Endothelial cell of umbilical vein (primary cell): ENCODE measurements at regions not wholly inside any gene's neighbourhood (a gene's known extent, or its start where the extent isn't known, plus 50 kb on each side); places are given as distances from the start of the nearest gene placed in this dataset.

Source experiments
- BruUV-seq: library from RNA; stranded (reverse); fragments of 400-500 nt; replicated peaks from 2 replicates; lab custom pipeline; 2021; lab: Mats Ljungman, UMichigan
- CTCF ChIA-PET: fragments of 300-600, 350-600 bp; sonication (Branson Sonifier 250); formaldehyde crosslinking; loops from one replicate; lab custom pipeline; 2021; ENCODE audit warnings: antibody characterized with exemption, inconsistent platforms; lab: Charles Lee
- POLR2A ChIA-PET: fragments of 300-600, 350-600 bp; sonication (Branson Sonifier 250); formaldehyde crosslinking; loops from one replicate; lab custom pipeline; 2021; ENCODE audit warnings: antibody characterized with exemption, inconsistent platforms; lab: Charles Lee
- DNase-seq: peaks from one replicate; pipeline ENCODE4 v3.0.0-alpha.2; 2011; ENCODE audit warnings: low read depth, low spot score
- FAIRE-seq: peaks from 2 replicates; lab custom pipeline; 2011; peaks lifted over from hg19 to GRCh38; lab: Jason Lieb, UNC
- H2AFZ ChIP-seq: 2 replicates; pipeline ENCODE4 v1.6.0; 2012; ENCODE audit warnings: low read depth, low read length, control low read depth, inconsistent platforms
- H3K27ac ChIP-seq: 2 replicates; pipeline ENCODE4 v1.5.1; 2011; ENCODE audit warnings: low read depth, mild to moderate bottlenecking, control low read depth, low read length, moderate library complexity; ENCODE audit not compliant: insufficient read depth
- H3K27me3 ChIP-seq, 2 experiments: 2 replicates each; pipeline versions ENCODE4 v1.6.0 to v1.6.1; 2011; ENCODE audit warnings: low read length in 2 of 2, mixed read lengths in 1 of 2; ENCODE audit not compliant: control insufficient read depth in 2 of 2, insufficient read depth in 2 of 2
- H3K36me3 ChIP-seq, 2 experiments: 2 replicates in 1 of 2; 3 replicates in 1 of 2; pipeline ENCODE4 v1.5.1; 2011; ENCODE audit warnings: low read length in 2 of 2, mild to moderate bottlenecking in 1 of 2, moderate library complexity in 1 of 2; ENCODE audit not compliant: control insufficient read depth in 2 of 2, insufficient read depth in 2 of 2; ENCODE audit errors: extremely low read depth in 1 of 2
- H3K4me1 ChIP-seq: 3 replicates; pipeline ENCODE4 v1.5.1; 2011; ENCODE audit warnings: mild to moderate bottlenecking, low read length; ENCODE audit not compliant: control insufficient read depth, insufficient read depth; ENCODE audit errors: extremely low read depth
- H3K4me2 ChIP-seq: 2 replicates; pipeline ENCODE4 v1.6.1; 2011; ENCODE audit warnings: low read length, control low read depth, mixed read lengths; ENCODE audit not compliant: insufficient read depth
- H3K4me3 ChIP-seq, 3 experiments: fragments of 200-600 bp in 1 of 3; sonication (generic), shearing (Covaris generic) in 1 of 3; replicated peaks in 1 of 3; 2 replicates each; pipeline ENCODE4 v1.5.1; 2011 to 2016; ENCODE audit warnings: control low read depth in 3 of 3, low read length in 3 of 3, mild to moderate bottlenecking in 2 of 3, inconsistent platforms in 1 of 3, low read depth in 1 of 3, moderate library complexity in 1 of 3; ENCODE audit not compliant: insufficient read depth in 1 of 3
- H3K79me2 ChIP-seq: 2 replicates; pipeline ENCODE4 v1.6.0; 2012; ENCODE audit warnings: low read length, inconsistent platforms; ENCODE audit not compliant: control insufficient read depth, insufficient read depth
- H3K9ac ChIP-seq: replicated peaks from 2 replicates; pipeline ENCODE3; 2011; ENCODE audit warnings: low read length, control low read depth; ENCODE audit not compliant: insufficient read depth; ENCODE audit errors: extremely low read depth
- H3K9me1 ChIP-seq: replicated peaks from 3 replicates; pipeline ENCODE4 v1.6.0; 2011; ENCODE audit warnings: mild to moderate bottlenecking, low read length; ENCODE audit not compliant: control insufficient read depth, insufficient read depth; ENCODE audit errors: extremely low read depth
- H3K9me3 ChIP-seq: replicated peaks from 2 replicates; pipeline ENCODE4 v1.5.1; 2012; ENCODE audit warnings: low read length, inconsistent platforms; ENCODE audit not compliant: control insufficient read depth, insufficient read depth
- H4K20me1 ChIP-seq: replicated peaks from 2 replicates; pipeline ENCODE3; 2011; ENCODE audit warnings: mild to moderate bottlenecking, low read length; ENCODE audit not compliant: control insufficient read depth, insufficient read depth; ENCODE audit errors: extremely low read depth
- CTCF ChIP-seq, 2 donors: IDR thresholded peaks; 1 replicate in 1 of 2; 2 replicates in 1 of 2; pipeline ENCODE4 v1.5.1; 2011; ENCODE audit warnings: low read length in 2 of 2, mild to moderate bottlenecking in 2 of 2, moderate library complexity in 2 of 2, control low read depth in 1 of 2, inconsistent platforms in 1 of 2, low read depth in 1 of 2; ENCODE audit not compliant: insufficient read depth in 1 of 2; ENCODE audit errors: extremely low read depth in 1 of 2
- EZH2 ChIP-seq: IDR thresholded peaks from 2 replicates; pipeline ENCODE4 v1.6.1; 2012; ENCODE audit warnings: borderline replicate concordance, low read depth, mild to moderate bottlenecking, moderate library complexity, low read length, inconsistent platforms; ENCODE audit not compliant: severe bottlenecking
- FOS ChIP-seq: IDR thresholded peaks from 2 replicates; pipeline ENCODE4 v1.6.1; 2011; ENCODE audit warnings: mild to moderate bottlenecking, low read length, moderate library complexity, borderline replicate concordance; ENCODE audit not compliant: insufficient read depth
- GATA2 ChIP-seq: IDR thresholded peaks from 2 replicates; pipeline ENCODE4 v1.7.0; 2011; ENCODE audit warnings: low read depth, mild to moderate bottlenecking, moderate library complexity, mixed read lengths, low read length; ENCODE audit not compliant: insufficient read length, insufficient read depth
- JUN ChIP-seq: IDR thresholded peaks from 2 replicates; pipeline ENCODE4 v1.6.1; 2011; ENCODE audit warnings: borderline replicate concordance, low read depth; ENCODE audit not compliant: insufficient read length, insufficient read depth
- MYC ChIP-seq: IDR thresholded peaks from one replicate; pipeline ENCODE4 v1.6.1; 2011; ENCODE audit warnings: mild to moderate bottlenecking, low read depth, low read length
- POLR2A ChIP-seq: IDR thresholded peaks from 2 replicates; pipeline ENCODE4 v1.6.1; 2012; ENCODE audit warnings: low read depth, mild to moderate bottlenecking, control low read depth, low read length
- POLR2AphosphoS5 ChIP-seq: IDR thresholded peaks from 2 replicates; pipeline ENCODE4 v1.6.1; 2012; ENCODE audit warnings: low read depth, mild to moderate bottlenecking, control low read depth, low read length, moderate library complexity; ENCODE audit not compliant: insufficient read depth
- dilution Hi-C: fragments of 300-500 bp; cut with MboI; formaldehyde crosslinking; loops from one replicate; pipeline ENCODE4 v1.15.0; 2019; ENCODE audit warnings: low sequenced_read_pairs; ENCODE audit not compliant: extremely low pct_ligation_motif_present
- intact Hi-C: fragments of 100-400 bp; cut with micrococcal nuclease; formaldehyde crosslinking; loops from one replicate; pipeline ENCODE4 v1.10.0; 2022
- TF ChIP-seq, protein P1 (sequence below): IDR thresholded peaks from 2 replicates; pipeline ENCODE4 v1.6.1; 2011; ENCODE audit not compliant: insufficient read depth, insufficient read length

DNA sequence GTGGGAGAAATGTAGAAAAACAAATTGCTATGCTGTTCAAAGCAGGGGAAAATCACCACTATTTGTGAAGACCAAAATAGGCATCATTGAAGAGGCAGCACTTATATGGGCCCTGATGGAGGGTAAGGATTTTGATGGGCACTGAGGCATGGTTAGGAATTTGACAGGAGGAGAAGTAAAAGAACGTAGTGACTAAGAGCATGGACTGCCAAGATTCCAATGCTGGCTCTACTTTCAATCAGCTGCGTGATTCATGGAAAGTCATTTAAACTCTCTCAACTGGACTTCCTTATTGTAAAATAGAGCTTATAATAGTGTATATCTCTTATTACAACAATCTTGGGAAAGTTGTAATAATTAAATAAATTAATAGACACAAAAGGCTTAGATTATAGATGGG is 267.7 kb upstream of the G2E3 start:
- no peak for DNase-seq
- POLR2A ChIA-PET, result no interaction called here

More for the DNA sequence above, 267.7 kb upstream of the G2E3 start:
- no peaks in the 10 kb centered on the region for H3K4me1 ChIP-seq
- H3K9me3 ChIP-seq, result no peaks in the 10 kb centered on the region
- dilution Hi-C loops (no loop called here), intact Hi-C loops (no loop called here)
- H4K20me1 ChIP-seq, result no peaks in the 10 kb centered on the region
- no peaks in the 10 kb centered on the region for H3K27me3 ChIP-seq
- no peaks in the 10 kb centered on the region for H3K9me1 ChIP-seq
- H2AFZ ChIP-seq, result no peak overlapping the region
- FAIRE-seq, result no peak
- H3K4me2 ChIP-seq, result no peak overlapping the region
- H3K4me3 ChIP-seq, result no peak overlapping the region
- H3K27ac ChIP-seq, result no peak overlapping the region
- H3K79me2 ChIP-seq, result no peaks in the 10 kb centered on the region
- H3K9ac ChIP-seq, result no peak overlapping the region
- H3K36me3 ChIP-seq, result no peaks in the 10 kb centered on the region
- no TSS peak for BruUV-seq
- TF ChIP-seq CTCF (IDR thresholded peaks at IDR 0.05; ENCODE audit: extremely low read depth in 1 of 2, insufficient read depth in 1 of 2, low read depth in 1 of 2, low read length in 2 of 2) (no peak), MYC (no peak), GATA2 (no peak), POLR2AphosphoS5 (no peak), JUN (no peak), POLR2A (no peak), FOS (no peak), EZH2 (no peak)
- TF ChIP-seq, protein P1, sequence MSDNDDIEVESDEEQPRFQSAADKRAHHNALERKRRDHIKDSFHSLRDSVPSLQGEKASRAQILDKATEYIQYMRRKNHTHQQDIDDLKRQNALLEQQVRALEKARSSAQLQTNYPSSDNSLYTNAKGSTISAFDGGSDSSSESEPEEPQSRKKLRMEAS, result no peak
- CTCF ChIA-PET, result interaction anchor here (1.0 kb wide), 1 partner anchor 21 kb away, joined by 3 read pairs; no protein-coding TSS in a partner anchor
